ENCODE measurements at regions not wholly inside any gene's neighbourhood (a gene's known extent, or its start where the extent isn't known, plus 50 kb on each side); places are given as distances from the start of the nearest gene placed in this dataset.

DNA sequence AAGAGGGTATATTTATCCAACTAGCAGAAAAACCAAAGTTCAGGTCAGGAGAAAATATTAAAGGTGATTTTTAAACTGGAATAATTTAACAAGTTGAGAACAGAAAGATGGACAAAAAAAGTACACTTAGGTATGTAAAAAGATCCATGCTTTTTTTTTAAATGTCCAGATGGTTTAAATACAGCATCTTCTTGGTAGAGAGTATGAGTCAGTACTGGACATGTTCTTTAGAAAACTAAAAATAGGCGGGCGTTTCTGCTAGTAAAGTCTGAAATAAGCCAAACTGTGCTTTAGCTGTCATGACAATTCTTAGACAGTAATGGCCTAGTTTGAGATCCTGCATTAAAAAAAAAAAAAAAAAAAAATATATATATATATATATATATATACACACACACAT lies 255.9 kb upstream of the ST8SIA4 start:
- H2AFZ ChIP-seq (ENCODE audit: low read depth, low read length) = no peak overlapping the region
- H3K9me3 ChIP-seq (ENCODE audit: insufficient read depth, low read length) = no peaks in the 10 kb centered on the region
- H3K79me2 ChIP-seq (ENCODE audit: low read length) = no peaks in the 10 kb centered on the region
- no peaks in the 10 kb centered on the region for H3K36me3 ChIP-seq (replicated peaks; ENCODE audit: low read depth, low read length)
- H3K4me1 ChIP-seq (ENCODE audit: low read length) = no peaks in the 10 kb centered on the region
- H3K4me3 ChIP-seq (ENCODE audit: low read length) = no peak overlapping the region
- no peaks in the 10 kb centered on the region for H4K20me1 ChIP-seq (ENCODE audit: insufficient read depth, low read length)
- no peak for TF ChIP-seq EZH2phosphoT487 (IDR thresholded peaks at IDR 0.05; ENCODE audit: low read depth)
- TF ChIP-seq, protein P1, sequence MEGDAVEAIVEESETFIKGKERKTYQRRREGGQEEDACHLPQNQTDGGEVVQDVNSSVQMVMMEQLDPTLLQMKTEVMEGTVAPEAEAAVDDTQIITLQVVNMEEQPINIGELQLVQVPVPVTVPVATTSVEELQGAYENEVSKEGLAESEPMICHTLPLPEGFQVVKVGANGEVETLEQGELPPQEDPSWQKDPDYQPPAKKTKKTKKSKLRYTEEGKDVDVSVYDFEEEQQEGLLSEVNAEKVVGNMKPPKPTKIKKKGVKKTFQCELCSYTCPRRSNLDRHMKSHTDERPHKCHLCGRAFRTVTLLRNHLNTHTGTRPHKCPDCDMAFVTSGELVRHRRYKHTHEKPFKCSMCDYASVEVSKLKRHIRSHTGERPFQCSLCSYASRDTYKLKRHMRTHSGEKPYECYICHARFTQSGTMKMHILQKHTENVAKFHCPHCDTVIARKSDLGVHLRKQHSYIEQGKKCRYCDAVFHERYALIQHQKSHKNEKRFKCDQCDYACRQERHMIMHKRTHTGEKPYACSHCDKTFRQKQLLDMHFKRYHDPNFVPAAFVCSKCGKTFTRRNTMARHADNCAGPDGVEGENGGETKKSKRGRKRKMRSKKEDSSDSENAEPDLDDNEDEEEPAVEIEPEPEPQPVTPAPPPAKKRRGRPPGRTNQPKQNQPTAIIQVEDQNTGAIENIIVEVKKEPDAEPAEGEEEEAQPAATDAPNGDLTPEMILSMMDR (IDR thresholded peaks at IDR 0.05; ENCODE audit: low read depth, low read length) = no peak
- H3K27me3 ChIP-seq (ENCODE audit: low read depth, low read length) = no peaks in the 10 kb centered on the region
- H3K4me2 ChIP-seq (ENCODE audit: low read length) = no peak overlapping the region
- H3K27ac ChIP-seq (ENCODE audit: low read length) = no peak overlapping the region
- no peak overlapping the region for H3K9ac ChIP-seq (ENCODE audit: low read length)

DNA sequence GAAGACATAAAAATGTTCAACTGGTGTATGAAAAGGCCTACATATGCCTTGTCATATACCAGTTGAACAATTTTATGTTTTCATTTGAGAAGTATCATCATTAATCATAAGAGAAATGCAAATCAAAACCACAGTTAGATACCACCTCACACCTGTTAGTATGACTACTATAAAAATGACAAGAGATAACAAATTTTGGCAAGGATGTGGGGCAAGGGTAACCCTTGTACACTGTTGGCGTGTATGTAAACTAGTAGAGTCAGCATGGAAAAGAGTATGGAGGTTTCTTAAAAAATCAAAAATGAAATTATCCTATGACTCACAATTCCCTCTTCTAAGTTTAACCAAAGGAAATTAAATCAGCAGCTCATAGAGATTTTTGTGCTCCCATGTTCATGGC lies 250.4 kb upstream of the ST8SIA4 start:
- H3K27ac ChIP-seq (ENCODE audit: low read length) = no peak overlapping the region
- H3K4me2 ChIP-seq (ENCODE audit: low read length) = no peak overlapping the region
- H3K36me3 ChIP-seq (replicated peaks; ENCODE audit: low read depth, low read length) = no peaks in the 10 kb centered on the region
- H2AFZ ChIP-seq (ENCODE audit: low read depth, low read length) = no peak overlapping the region
- TF ChIP-seq EZH2phosphoT487 (IDR thresholded peaks at IDR 0.05; ENCODE audit: low read depth) = no peak
- TF ChIP-seq, protein P1 (IDR thresholded peaks at IDR 0.05; ENCODE audit: low read depth, low read length) = no peak
- H3K4me1 ChIP-seq (ENCODE audit: low read length) = no peaks in the 10 kb centered on the region
- H3K27me3 ChIP-seq (ENCODE audit: low read depth, low read length) = no peaks in the 10 kb centered on the region
- H3K9ac ChIP-seq (ENCODE audit: low read length) = no peak overlapping the region
- no peaks in the 10 kb centered on the region for H3K79me2 ChIP-seq (ENCODE audit: low read length)
- no peaks in the 10 kb centered on the region for H3K9me3 ChIP-seq (ENCODE audit: insufficient read depth, low read length)
- H4K20me1 ChIP-seq (ENCODE audit: insufficient read depth, low read length) = no peaks in the 10 kb centered on the region
- H3K4me3 ChIP-seq (ENCODE audit: low read length) = no peak overlapping the region

GRCh38 chr5:101143526-101143925 lies 240.4 kb upstream of the ST8SIA4 start:
- Histone ChIP-seq H3K4me1 (ENCODE audit: low read length) (no peaks in the 10 kb centered on the region), H4K20me1 (ENCODE audit: insufficient read depth, low read length) (no peaks in the 10 kb centered on the region), H3K4me2 (ENCODE audit: low read length) (no peak overlapping the region), H3K27me3 (ENCODE audit: low read depth, low read length) (no peaks in the 10 kb centered on the region), H3K27ac (ENCODE audit: low read length) (no peak overlapping the region), H3K9ac (ENCODE audit: low read length) (no peak overlapping the region), H3K4me3 (ENCODE audit: low read length) (no peak overlapping the region), H3K36me3 (replicated peaks; ENCODE audit: low read depth, low read length) (no peaks in the 10 kb centered on the region), H3K79me2 (ENCODE audit: low read length) (no peaks in the 10 kb centered on the region), H3K9me3 (ENCODE audit: insufficient read depth, low read length) (no peaks in the 10 kb centered on the region), H2AFZ (ENCODE audit: low read depth, low read length) (no peak overlapping the region)
- TF ChIP-seq, protein P1 (IDR thresholded peaks at IDR 0.05; ENCODE audit: low read depth, low read length) = no peak
- TF ChIP-seq EZH2phosphoT487 (IDR thresholded peaks at IDR 0.05; ENCODE audit: low read depth) = no peak

DNA sequence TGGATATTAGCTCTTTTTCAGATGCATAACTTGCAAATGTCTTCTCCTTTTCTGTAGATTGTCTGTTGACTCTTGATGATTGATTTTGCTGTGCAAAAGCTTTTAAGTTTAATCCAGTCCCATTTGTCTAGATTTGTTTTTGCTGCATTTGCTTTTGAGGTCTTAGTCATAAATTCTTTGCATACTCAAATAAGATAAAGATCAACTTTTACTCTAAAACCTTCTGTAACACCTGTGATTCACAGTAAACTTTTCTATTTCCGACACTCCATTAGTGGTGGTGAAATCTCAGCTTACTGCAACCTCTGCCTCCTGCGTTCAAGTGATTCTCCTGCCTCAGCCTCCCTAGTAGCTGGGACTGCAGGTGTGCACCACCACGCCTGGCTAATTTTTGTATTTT lies 239.0 kb upstream of the ST8SIA4 start:
- Histone ChIP-seq H4K20me1 (ENCODE audit: insufficient read depth, low read length) (no peaks in the 10 kb centered on the region), H3K4me3 (ENCODE audit: low read length) (no peak overlapping the region), H3K9ac (ENCODE audit: low read length) (no peak overlapping the region), H3K4me1 (ENCODE audit: low read length) (no peaks in the 10 kb centered on the region), H3K27ac (ENCODE audit: low read length) (no peak overlapping the region), H3K36me3 (replicated peaks; ENCODE audit: low read depth, low read length) (no peaks in the 10 kb centered on the region), H3K79me2 (ENCODE audit: low read length) (no peaks in the 10 kb centered on the region), H3K4me2 (ENCODE audit: low read length) (no peak overlapping the region), H3K9me3 (ENCODE audit: insufficient read depth, low read length) (no peaks in the 10 kb centered on the region), H2AFZ (ENCODE audit: low read depth, low read length) (no peak overlapping the region), H3K27me3 (ENCODE audit: low read depth, low read length) (no peaks in the 10 kb centered on the region)
- TF ChIP-seq EZH2phosphoT487 (IDR thresholded peaks at IDR 0.05; ENCODE audit: low read depth) = no peak
- TF ChIP-seq, protein P1 (IDR thresholded peaks at IDR 0.05; ENCODE audit: low read depth, low read length) = no peak

Data from OCI-LY3 (cell line).